Pancreas (tissue), 10 donors: ENCODE measurements at regions not wholly inside any gene's neighbourhood (a gene's known extent, or its start where the extent isn't known, plus 50 kb on each side); places are given as distances from the start of the nearest gene placed in this dataset.

ENCODE experiments used
- ATAC-seq, 4 donors: fragments of 200-7000 bp; cut with Tn5 transposase; one replicate each; pipeline versions ENCODE4 v1.8.0 to v1.9.1; 2020; ENCODE audit warnings: mild to moderate bottlenecking in 4 of 4, moderate library complexity in 4 of 4
- DNase-seq, 6 donors: peaks; one replicate each; pipeline ENCODE4 v3.0.0-alpha.2; 2020
- FAIRE-seq: peaks from 2 replicates; lab custom pipeline; 2012; peaks lifted over from hg19 to GRCh38; lab: Jason Lieb, UNC
- H3K27ac ChIP-seq, 4 donors: fragments of 200-600 bp; sonication (generic); 1 replicate in 3 of 4; 2 replicates in 1 of 4; pipeline versions ENCODE4 v1.5.0 to v1.8.0; 2020
- H3K27me3 ChIP-seq, 4 donors: fragments of 200-600 bp; one replicate each; pipeline ENCODE4 v1.8.0; 2021
- H3K36me3 ChIP-seq, 3 donors: fragments of 200-600 bp; sonication (generic) in 1 of 3; one replicate each; pipeline versions ENCODE4 v1.5.0 to v1.8.0; 2020 to 2021
- H3K4me1 ChIP-seq, 3 donors: fragments of 200-600 bp; one replicate each; pipeline ENCODE4 v1.8.0; 2021
- H3K4me3 ChIP-seq, 4 donors: fragments of 200-600 bp; sonication (generic) in 2 of 4; one replicate each; pipeline versions ENCODE4 v1.5.0 to v1.8.0; 2020 to 2021
- H3K9me3 ChIP-seq, 4 donors: fragments of 200-600 bp; one replicate each; pipeline ENCODE4 v1.8.0; 2021
- CTCF ChIP-seq, 4 donors: fragments of 200-600 bp; sonication (generic) in 3 of 4; IDR thresholded peaks; one replicate each; pipeline versions ENCODE4 v1.5.0 to v1.8.0; 2021; ENCODE audit warnings: antibody characterized with exemption in 4 of 4
- WGBS, 2 donors: extraction: QIAGEN DNeasy Blood & Tissue Kit; methylation state at CpG; one replicate each; pipeline ENCODE4 v1.1.7; 2013; 5-methylcytosine and 5-hydroxymethylcytosine counted together
- intact Hi-C, 3 donors: fragments of 100-400 bp; cut with DNase I; formaldehyde crosslinking; loops; one replicate each; pipeline versions ENCODE4 v1.11.1 to v1.14.2; 2022
- donor health status: healthy with polysubstance abuse.
- donor health status: DM: no; HTN: no; CAD: no; lungs with moderate emphysema.
- donor health status: DM: no; HTN: no; CAD: no.
- donor health status: control.
- donor health status: control.
- donor health status: Bipolar disorder and iron deficiency.
- donor health status: DM: yes; HTN: yes; CAD: no.
- donor health status: DM: no; HTN: no; CAD: no.
- donor health status: DM: no; HTN: no; CAD: no.
- donor health status: DM: yes; HTN: yes; CAD: no.

- DNase-seq (no peak), ATAC-seq (no peak), FAIRE-seq (no peak)
- H3K9me3 ChIP-seq = no peaks in the 10 kb centered on the region
- H3K4me3 ChIP-seq = no peak overlapping the region
- H3K27ac ChIP-seq = no peak overlapping the region
- TF ChIP-seq CTCF (IDR thresholded peaks at IDR 0.05) = no peak
- WGBS, 2 donors = 66 to 75% methylated on average over 3 of the region's 3 CpGs
- no peaks in the 10 kb centered on the region for H3K27me3 ChIP-seq
- intact Hi-C loops = no loop called here
- no peaks in the 10 kb centered on the region for H3K36me3 ChIP-seq
- no peaks in the 10 kb centered on the region for H3K4me1 ChIP-seq
Observed at GRCh38 chr14:97361958-97362357, 564.8 kb downstream of the VRK1 start.

GRCh38 chr14:97366400-97366799 lies 569.2 kb downstream of the VRK1 start:
- WGBS, 2 donors = 53 to 61% methylated on average over 11 of the region's 11 CpGs
- intact Hi-C loops = no loop called here
- Histone ChIP-seq H3K36me3 (no peaks in the 10 kb centered on the region), H3K27ac (no peak overlapping the region), H3K4me1 (no peaks in the 10 kb centered on the region), H3K4me3 (no peak overlapping the region), H3K27me3 (no peaks in the 10 kb centered on the region), H3K9me3 (no peaks in the 10 kb centered on the region)
- DNase-seq (no peak), ATAC-seq (no peak), FAIRE-seq (no peak)
- TF ChIP-seq CTCF (IDR thresholded peaks at IDR 0.05) = no peak

DNA sequence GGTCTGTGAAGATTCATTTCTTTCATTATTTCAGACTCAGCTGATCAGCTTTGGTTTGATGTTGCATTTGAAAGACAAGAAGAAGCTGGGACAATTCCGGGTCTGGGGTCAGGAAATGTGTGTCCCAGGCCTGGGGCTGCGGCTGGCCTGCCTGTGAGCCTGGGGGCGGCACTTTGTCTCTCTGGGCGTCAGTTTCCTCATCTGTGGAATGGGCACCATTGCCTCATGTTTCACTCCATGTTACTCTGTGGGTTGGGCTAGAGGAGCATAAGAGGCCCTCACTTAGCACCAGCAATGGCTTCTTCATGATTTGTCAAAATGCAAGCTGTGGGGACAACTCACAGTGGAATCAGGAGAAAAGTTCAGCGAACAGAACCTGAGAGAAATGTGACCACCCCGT lies 570.1 kb downstream of the VRK1 start:
- no peak for FAIRE-seq
- H3K27ac ChIP-seq = no peak overlapping the region
- no peaks in the 10 kb centered on the region for H3K9me3 ChIP-seq
- H3K36me3 ChIP-seq = no peaks in the 10 kb centered on the region
- no peak for TF ChIP-seq CTCF (IDR thresholded peaks at IDR 0.05)
- WGBS, 2 donors = 67 to 90% methylated on average over 6 of the region's 6 CpGs
- ATAC-seq = no peak
- DNase-seq = no peak
- no peaks in the 10 kb centered on the region for H3K27me3 ChIP-seq
- no peaks in the 10 kb centered on the region for H3K4me1 ChIP-seq
- intact Hi-C loops = no loop called here
- no peak overlapping the region for H3K4me3 ChIP-seq

- intact Hi-C loops = no loop called here
- Histone ChIP-seq H3K4me3 (no peak overlapping the region), H3K27me3 (no peaks in the 10 kb centered on the region), H3K9me3 (no peaks in the 10 kb centered on the region), H3K4me1 (no peaks in the 10 kb centered on the region), H3K27ac (no peak overlapping the region), H3K36me3 (no peaks in the 10 kb centered on the region)
- ATAC-seq (no peak), DNase-seq (no peak), FAIRE-seq (no peak)
- WGBS, 2 donors = 60 to 71% methylated on average over 7 of the region's 7 CpGs
- no peak for TF ChIP-seq CTCF (IDR thresholded peaks at IDR 0.05)
Observed at GRCh38 chr14:97368049-97368448, 570.9 kb downstream of the VRK1 start.

DNA sequence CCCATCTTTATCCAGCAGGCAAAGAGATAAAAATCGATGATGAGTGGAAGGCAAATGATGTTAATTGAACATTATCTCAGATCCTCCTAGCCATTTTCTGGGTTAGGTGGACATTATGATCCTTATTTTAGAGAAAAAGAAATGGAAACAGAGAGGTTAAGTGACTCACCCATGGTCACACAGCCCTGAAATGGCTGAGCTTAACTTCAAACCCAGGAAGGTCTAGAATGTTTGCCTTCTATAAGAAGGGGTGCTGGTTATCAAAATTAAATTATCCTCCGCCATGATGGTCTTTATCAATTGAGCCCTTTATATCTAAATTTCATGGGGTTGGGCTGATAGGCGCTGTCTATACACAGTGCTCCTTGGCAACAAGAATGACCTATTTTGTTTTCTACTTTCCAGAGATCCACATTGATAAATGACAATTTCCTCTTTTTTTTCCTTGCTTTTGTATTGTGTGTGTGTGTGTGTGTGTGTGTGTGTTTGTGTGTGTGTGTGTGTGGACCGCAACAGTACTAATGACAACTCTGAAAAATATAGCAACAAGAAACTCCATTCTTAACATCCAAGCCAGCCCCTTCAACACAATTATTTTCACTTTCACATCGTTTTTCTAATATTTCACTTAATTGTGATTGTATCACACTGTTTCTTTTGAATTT lies 571.9 kb downstream of the VRK1 start:
- 57 to 63% methylated on average over 5 of the region's 5 CpGs for WGBS, 2 donors
- no peak overlapping the region for H3K27ac ChIP-seq
- no peaks in the 10 kb centered on the region for H3K9me3 ChIP-seq
- H3K4me3 ChIP-seq = no peak overlapping the region
- intact Hi-C loops = no loop called here
- no peak for DNase-seq
- H3K4me1 ChIP-seq = no peaks in the 10 kb centered on the region
- TF ChIP-seq CTCF (IDR thresholded peaks at IDR 0.05) = no peak
- no peak for ATAC-seq
- H3K27me3 ChIP-seq = peaks cover 0 to 2% (median 0%) of the 10 kb centered on the region in 4 donors
- no peak for FAIRE-seq
- H3K36me3 ChIP-seq = no peaks in the 10 kb centered on the region
